AG04449 (cell line): ENCODE measurements at regions not wholly inside any gene's neighbourhood (a gene's known extent, or its start where the extent isn't known, plus 50 kb on each side); places are given as distances from the start of the nearest gene placed in this dataset.

ENCODE experiments used
- CTCF ChIA-PET: fragments of 350-600 bp; formaldehyde crosslinking; extraction: SDS; loops from one replicate; lab custom pipeline; 2021; ENCODE audit warnings: antibody characterized with exemption; lab: Yijun Ruan, JAX
- POLR2A ChIA-PET: fragments of 400-600, 350-600 bp; formaldehyde crosslinking; extraction: SDS; loops from one replicate; lab custom pipeline; 2020; ENCODE audit warnings: antibody characterized with exemption, inconsistent platforms; lab: Yijun Ruan, JAX
- DNase-seq: peaks from one replicate; pipeline ENCODE4 v3.0.0-alpha.2; 2010; ENCODE audit warnings: low read depth, low spot score
- H3K4me3 ChIP-seq: 2 replicates; pipeline ENCODE4 v1.5.1; 2011; ENCODE audit warnings: low read depth, mild to moderate bottlenecking, control low read depth, low read length
- CTCF ChIP-seq: IDR thresholded peaks from one replicate; pipeline ENCODE4 v1.5.1; 2011; ENCODE audit warnings: mild to moderate bottlenecking, moderate library complexity, low read length, control low read depth, inconsistent platforms; ENCODE audit not compliant: insufficient read depth; ENCODE audit errors: missing control alignments

GRCh38 chr1:96074422-96074821 is 647.2 kb upstream of the PTBP2 start:
- no peak for TF ChIP-seq CTCF
- POLR2A ChIA-PET, result no interaction called here
- DNase-seq, result no peak
- H3K4me3 ChIP-seq, result no peak overlapping the region
- CTCF ChIA-PET, result no interaction called here

GRCh38 chr1:96074876-96075577 is 646.6 kb upstream of the PTBP2 start:
- POLR2A ChIA-PET, result no interaction called here
- no peak overlapping the region for H3K4me3 ChIP-seq
- DNase-seq, result no peak
- no peak for TF ChIP-seq CTCF
- CTCF ChIA-PET, result no interaction called here

GRCh38 chr1:96075704-96076455 is 645.7 kb upstream of the PTBP2 start:
- CTCF ChIA-PET, result no interaction called here
- no peak for TF ChIP-seq CTCF
- POLR2A ChIA-PET, result no interaction called here
- no peak overlapping the region for H3K4me3 ChIP-seq
- DNase-seq, result no peak

GRCh38 chr1:96076589-96076988 is 645.0 kb upstream of the PTBP2 start:
- no peak for TF ChIP-seq CTCF
- ChIA-PET POLR2A (no interaction called here), CTCF (no interaction called here)
- H3K4me3 ChIP-seq, result no peak overlapping the region
- DNase-seq, result no peak

- no peak for TF ChIP-seq CTCF
- no peak overlapping the region for H3K4me3 ChIP-seq
- POLR2A ChIA-PET, result no interaction called here
- CTCF ChIA-PET, result no interaction called here
- DNase-seq, result no peak
Measured at GRCh38 chr1:96079581-96079980, 642.0 kb upstream of the PTBP2 start.

- CTCF ChIA-PET, result interaction anchor here (0.7 kb wide), 1 partner anchor 37 kb away, joined by 3 read pairs; no protein-coding TSS in a partner anchor
- no peak overlapping the region for H3K4me3 ChIP-seq
- POLR2A ChIA-PET, result no interaction called here
- no peak for DNase-seq
- peak; percentile 6 for TF ChIP-seq CTCF
Measured at GRCh38 chr1:96080925-96081324, 640.7 kb upstream of the PTBP2 start.
